H1 (cell line): ENCODE measurements at regions not wholly inside any gene's neighbourhood (a gene's known extent, or its start where the extent isn't known, plus 50 kb on each side); places are given as distances from the start of the nearest gene placed in this dataset.

ENCODE experiments used
- CTCF ChIA-PET: fragments of 300-600 bp; sonication (Branson Sonifier 250); formaldehyde crosslinking; loops from one replicate; lab custom pipeline; 2021; ENCODE audit not compliant: partially characterized antibody; lab: Charles Lee
- POLR2A ChIA-PET: fragments of 300-600 bp; sonication (Branson Sonifier 250); formaldehyde crosslinking; loops from one replicate; lab custom pipeline; 2021; ENCODE audit warnings: inconsistent platforms; ENCODE audit not compliant: partially characterized antibody; lab: Charles Lee
- DNase-seq, 2 experiments: peaks; one replicate each; pipeline versions ENCODE4 v3.0.0 to v3.0.0-alpha.2; 2010 to 2022; ENCODE audit warnings: low spot score in 2 of 2, low read depth in 1 of 2, mixed read lengths in 1 of 2
- FAIRE-seq: peaks from 2 replicates; lab custom pipeline; 2011; peaks lifted over from hg19 to GRCh38; lab: Jason Lieb, UNC
- H2AFZ ChIP-seq: 2 replicates; pipeline ENCODE4 v1.8.1; 2012; ENCODE audit warnings: low read length, inconsistent platforms
- H2AK5ac ChIP-seq: 2 replicates; pipeline ENCODE4 v1.6.1; 2013; ENCODE audit warnings: low read depth, low read length
- H2BK120ac ChIP-seq: replicated peaks from 2 replicates; pipeline ENCODE3; 2013; ENCODE audit warnings: low read depth, low read length, inconsistent platforms
- H2BK12ac ChIP-seq: 2 replicates; pipeline ENCODE4 v1.6.1; 2013; ENCODE audit warnings: low read depth, low read length
- H2BK15ac ChIP-seq: 2 replicates; pipeline ENCODE4 v1.6.1; 2013; ENCODE audit warnings: low read length
- H2BK20ac ChIP-seq: 2 replicates; pipeline ENCODE4 v1.6.1; 2013; ENCODE audit warnings: low read length
- H2BK5ac ChIP-seq: 2 replicates; pipeline ENCODE4 v1.6.1; 2013; ENCODE audit warnings: low read depth, low read length
- H3K14ac ChIP-seq: 2 replicates; pipeline ENCODE4 v1.6.1; 2013; ENCODE audit warnings: inconsistent platforms; ENCODE audit not compliant: insufficient read length
- H3K18ac ChIP-seq: 2 replicates; pipeline ENCODE4 v1.6.1; 2013; ENCODE audit warnings: low read length; ENCODE audit errors: extremely low read depth
- H3K23ac ChIP-seq: 2 replicates; pipeline ENCODE4 v1.6.1; 2013; ENCODE audit warnings: inconsistent platforms; ENCODE audit not compliant: insufficient read length
- H3K23me2 ChIP-seq: 2 replicates; pipeline ENCODE4 v1.6.1; 2013; ENCODE audit warnings: low read depth, low read length
- H3K27ac ChIP-seq: 2 replicates; pipeline ENCODE4 v1.6.1; 2011; ENCODE audit warnings: low read depth, low read length, inconsistent platforms
- H3K27me3 ChIP-seq, 4 experiments: replicated peaks in 1 of 4; 1 replicate in 1 of 4; 2 replicates in 3 of 4; pipeline versions ENCODE4 v1.6.1 to v1.8.1; 2011 to 2013; ENCODE audit warnings: low read length in 3 of 4, mild to moderate bottlenecking in 3 of 4, inconsistent platforms in 2 of 4, mixed read lengths in 2 of 4, moderate library complexity in 1 of 4; ENCODE audit not compliant: control insufficient read depth in 3 of 4, insufficient read depth in 3 of 4; ENCODE audit errors: extremely low read depth in 1 of 4
- H3K36me3 ChIP-seq, 4 experiments: 2 replicates each; pipeline versions ENCODE4 v1.6.1 to v1.8.1; 2011 to 2013; ENCODE audit warnings: mild to moderate bottlenecking in 4 of 4, low read length in 3 of 4, moderate library complexity in 2 of 4, control low read depth in 1 of 4, inconsistent platforms in 1 of 4; ENCODE audit not compliant: insufficient read depth in 4 of 4, control insufficient read depth in 2 of 4
- H3K4ac ChIP-seq: replicated peaks from 2 replicates; pipeline ENCODE3; 2013; ENCODE audit warnings: low read length, low read depth, mixed read lengths, inconsistent platforms; ENCODE audit not compliant: insufficient read length
- H3K4me1 ChIP-seq, 4 experiments: replicated peaks in 1 of 4; 1 replicate in 1 of 4; 2 replicates in 3 of 4; pipeline versions ENCODE4 v1.6.1 to v1.8.1; 2011 to 2013; ENCODE audit warnings: low read length in 3 of 4, inconsistent platforms in 2 of 4, mixed read lengths in 1 of 4; ENCODE audit not compliant: insufficient read depth in 4 of 4, control insufficient read depth in 3 of 4
- H3K4me2 ChIP-seq, 2 experiments: 2 replicates each; pipeline versions ENCODE4 v1.6.1 to v1.8.1; 2011 to 2013; ENCODE audit warnings: low read depth in 2 of 2, low read length in 2 of 2, control low read depth in 1 of 2, inconsistent platforms in 1 of 2, mild to moderate bottlenecking in 1 of 2; ENCODE audit not compliant: insufficient read depth in 1 of 2
- H3K4me3 ChIP-seq, 4 experiments: fragments of 200-600, 300-600 bp in 1 of 4; sonication (generic), shearing (Covaris generic), sonication (Bioruptor Twin) in 1 of 4; 2 replicates each; pipeline versions ENCODE4 v1.5.1 to v1.8.1; 2011 to 2016; ENCODE audit warnings: low read length in 4 of 4, low read depth in 3 of 4, control low read depth in 2 of 4, inconsistent platforms in 2 of 4, mild to moderate bottlenecking in 2 of 4, mixed read lengths in 1 of 4, moderate library complexity in 1 of 4; ENCODE audit not compliant: insufficient read depth in 2 of 4; ENCODE audit errors: extremely low read depth in 1 of 4
- H3K56ac ChIP-seq: replicated peaks from 2 replicates; pipeline ENCODE3; 2013; ENCODE audit warnings: low read depth, mild to moderate bottlenecking, mixed read lengths, low read length, inconsistent platforms; ENCODE audit not compliant: insufficient read length
- H3K79me1 ChIP-seq: 2 replicates; pipeline ENCODE4 v1.6.1; 2013; ENCODE audit warnings: low read depth, low read length, control low read depth
- H3K79me2 ChIP-seq, 2 experiments: 2 replicates each; pipeline versions ENCODE4 v1.6.1 to v1.8.1; 2012 to 2013; ENCODE audit warnings: low read length in 2 of 2, mild to moderate bottlenecking in 2 of 2, inconsistent platforms in 1 of 2; ENCODE audit not compliant: insufficient read depth in 2 of 2, control insufficient read depth in 1 of 2
- H3K9ac ChIP-seq, 4 experiments: replicated peaks in 1 of 4; 1 replicate in 1 of 4; 2 replicates in 3 of 4; pipeline versions ENCODE4 v1.6.1 to v1.8.1; 2011 to 2013; ENCODE audit warnings: low read depth in 3 of 4, low read length in 3 of 4, control low read depth in 2 of 4, mild to moderate bottlenecking in 2 of 4, moderate library complexity in 2 of 4, inconsistent platforms in 1 of 4; ENCODE audit errors: extremely low read depth in 1 of 4
- H3K9me3 ChIP-seq, 2 experiments: 2 replicates each; pipeline versions ENCODE4 v1.6.1 to v1.8.1; 2012 to 2013; ENCODE audit warnings: mild to moderate bottlenecking in 2 of 2, moderate library complexity in 2 of 2, control low read depth in 1 of 2, inconsistent platforms in 1 of 2, low read depth in 1 of 2, low read length in 1 of 2, mixed read lengths in 1 of 2; ENCODE audit not compliant: insufficient read depth in 2 of 2
- H4K20me1 ChIP-seq, 2 experiments: replicated peaks in 1 of 2; 2 replicates each; pipeline versions ENCODE3 to v1.8.1; 2011 to 2013; ENCODE audit warnings: inconsistent platforms in 2 of 2, low read length in 2 of 2, mild to moderate bottlenecking in 1 of 2; ENCODE audit not compliant: insufficient read depth in 2 of 2, control insufficient read depth in 1 of 2
- H4K5ac ChIP-seq: 2 replicates; pipeline ENCODE4 v1.6.1; 2013; ENCODE audit warnings: low read length, low read depth, mixed read lengths, inconsistent platforms; ENCODE audit not compliant: insufficient read length
- H4K8ac ChIP-seq: 2 replicates; pipeline ENCODE4 v1.8.0; 2013; ENCODE audit warnings: mild to moderate bottlenecking, moderate library complexity, low read length, inconsistent platforms; ENCODE audit not compliant: insufficient read depth; ENCODE audit errors: extremely low read depth
- H4K91ac ChIP-seq: replicated peaks from 2 replicates; pipeline ENCODE3; 2013; ENCODE audit warnings: low read length, mixed read lengths, inconsistent platforms; ENCODE audit not compliant: insufficient read length
- CBX8 ChIP-seq: fragments of 300-800, 300-1000 bp; sonication (generic); IDR thresholded peaks from 2 replicates; pipeline ENCODE4 v1.7.1; 2016; ENCODE audit warnings: low read depth, low read length, borderline replicate concordance
- CHD1 ChIP-seq: IDR thresholded peaks from 2 replicates; pipeline ENCODE4 v1.6.1; 2012; ENCODE audit warnings: low read depth, low read length, improper control_type of control experiment
- EP300 ChIP-seq, 2 experiments: IDR thresholded peaks; 1 replicate in 1 of 2; 2 replicates in 1 of 2; pipeline ENCODE4 v1.6.1; 2011 to 2012; ENCODE audit warnings: low read depth in 2 of 2, low read length in 2 of 2, mild to moderate bottlenecking in 2 of 2, borderline replicate concordance in 1 of 2, inconsistent platforms in 1 of 2, moderate library complexity in 1 of 2
- EZH2 ChIP-seq: fragments of 200-600 bp; sonication (generic); IDR thresholded peaks from 2 replicates; pipeline ENCODE4 v1.7.1; 2012; ENCODE audit warnings: low read depth, mild to moderate bottlenecking, moderate library complexity, low read length, inconsistent platforms; ENCODE audit not compliant: severe bottlenecking
- GABPA ChIP-seq: IDR thresholded peaks from 2 replicates; pipeline ENCODE4 v1.6.1; 2011; ENCODE audit warnings: mild to moderate bottlenecking, low read length, moderate library complexity, borderline replicate concordance; ENCODE audit not compliant: insufficient read depth
- KDM4A ChIP-seq: IDR thresholded peaks from one replicate; pipeline ENCODE4 v1.7.1; 2012; ENCODE audit warnings: low read depth, mild to moderate bottlenecking, moderate library complexity, low read length, inconsistent platforms; ENCODE audit not compliant: severe bottlenecking
- RXRA ChIP-seq: IDR thresholded peaks from 2 replicates; pipeline ENCODE4 v1.6.1; 2011; ENCODE audit warnings: low read depth, mild to moderate bottlenecking, low read length, moderate library complexity; ENCODE audit not compliant: insufficient read depth
- SIN3A ChIP-seq, 2 experiments: IDR thresholded peaks in 1 of 2; conservative IDR thresholded peaks in 1 of 2; 2 replicates each; pipeline ENCODE4 v1.6.1; 2011 to 2012; ENCODE audit warnings: low read length in 2 of 2, improper control_type of control experiment in 1 of 2, low read depth in 1 of 2, mild to moderate bottlenecking in 1 of 2
- SP1 ChIP-seq: IDR thresholded peaks from 2 replicates; pipeline ENCODE4 v1.6.1; 2011; ENCODE audit warnings: low read depth, low read length
- SP4 ChIP-seq: IDR thresholded peaks from 2 replicates; pipeline ENCODE4 v1.6.1; 2012; ENCODE audit warnings: low read length, inconsistent platforms
- TCF12 ChIP-seq: IDR thresholded peaks from 2 replicates; pipeline ENCODE4 v1.6.1; 2011; ENCODE audit warnings: low read depth, mild to moderate bottlenecking, low read length
- WGBS, 2 experiments: shearing (Covaris generic) in 1 of 2; methylation state at CpG; one replicate each; pipeline versions ENCODE4 v1.1.6 to v1.1.7; 2013 to 2015; ENCODE audit warnings: low lambda C conversion rate in 2 of 2, mixed read lengths in 2 of 2, inconsistent platforms in 1 of 2, low coverage in 1 of 2, missing lambda C conversion rate in 1 of 2; ENCODE audit not compliant: insufficient replicate concordance in 2 of 2, insufficient coverage in 1 of 2, insufficient read length in 1 of 2; ENCODE audit errors: extremely low coverage in 1 of 2, missing lambda C conversion rate in 1 of 2; 5-methylcytosine and 5-hydroxymethylcytosine counted together
- TF ChIP-seq, protein P1 (sequence below): IDR thresholded peaks from 2 replicates; pipeline ENCODE4 v1.6.1; 2012; ENCODE audit warnings: inconsistent platforms
- TF ChIP-seq, protein P2 (sequence below): IDR thresholded peaks from 2 replicates; pipeline ENCODE4 v1.6.1; 2012; ENCODE audit warnings: low read length, inconsistent platforms

DNA sequence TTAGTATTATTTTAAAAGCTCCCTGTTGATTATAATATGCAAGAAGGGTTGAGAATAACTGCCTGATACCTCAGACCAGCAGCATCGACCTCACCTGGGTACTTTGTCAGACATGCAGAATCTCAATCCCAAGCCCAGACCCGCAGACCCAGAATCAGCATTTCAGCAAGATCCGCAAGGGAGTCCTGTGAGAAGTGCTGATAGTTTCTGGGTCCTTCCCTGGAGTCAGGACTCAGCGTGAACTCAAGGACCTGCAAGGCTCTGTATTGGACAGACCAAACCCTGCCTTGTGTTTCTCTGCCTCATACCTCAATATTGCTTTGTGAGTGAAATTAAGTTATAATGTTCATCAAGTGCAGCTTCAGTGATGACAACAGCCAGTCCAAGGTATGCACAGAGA, 149.5 kb upstream of the NPY start:
- Histone ChIP-seq H2AK5ac (no peak overlapping the region), H3K36me3 (no peaks in the 10 kb centered on the region), H3K27me3 (no peaks in the 10 kb centered on the region), H4K20me1 (no peaks in the 10 kb centered on the region), H3K4ac (no peak overlapping the region), H3K14ac (no peak overlapping the region), H2BK5ac (no peak overlapping the region), H2BK120ac (no peak overlapping the region), H3K23me2 (no peaks in the 10 kb centered on the region), H2BK20ac (no peak overlapping the region), H3K18ac (no peak overlapping the region), H2AFZ (no peak overlapping the region), H3K79me2 (no peaks in the 10 kb centered on the region), H4K91ac (no peak overlapping the region), H3K4me3 (no peak overlapping the region), H3K9me3 (no peaks in the 10 kb centered on the region), H3K4me2 (no peak overlapping the region), H2BK15ac (no peak overlapping the region), H3K23ac (no peak overlapping the region), H4K8ac (no peak overlapping the region), H3K56ac (no peak overlapping the region), H3K9ac (no peak overlapping the region), H3K4me1 (no peaks in the 10 kb centered on the region), H3K27ac (no peak overlapping the region), H2BK12ac (no peak overlapping the region), H4K5ac (no peak overlapping the region), H3K79me1 (no peaks in the 10 kb centered on the region)
- no peak for FAIRE-seq
- CTCF ChIA-PET, result interaction anchor here (1.7 kb wide), 1 partner anchor 272 kb away, joined by 5 read pairs; no protein-coding TSS in a partner anchor
- no peak for DNase-seq
- WGBS, 2 experiments, result 88% methylated on average over 4 of the region's 4 CpGs; no CpG with 5 or more reads in 1 of the 2 experiments
- POLR2A ChIA-PET, result no interaction called here
- TF ChIP-seq CHD1, result no peak
- TF ChIP-seq RXRA, result no peak
- TF ChIP-seq, protein P1, sequence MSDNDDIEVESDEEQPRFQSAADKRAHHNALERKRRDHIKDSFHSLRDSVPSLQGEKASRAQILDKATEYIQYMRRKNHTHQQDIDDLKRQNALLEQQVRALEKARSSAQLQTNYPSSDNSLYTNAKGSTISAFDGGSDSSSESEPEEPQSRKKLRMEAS, result no peak
- no peak for TF ChIP-seq SIN3A (conservative IDR thresholded peaks at IDR 0.05 in 1 of 2, IDR thresholded peaks at IDR 0.05 in 1 of 2; ENCODE audit: low read depth in 1 of 2, low read length in 2 of 2)
- TF ChIP-seq, protein P2, sequence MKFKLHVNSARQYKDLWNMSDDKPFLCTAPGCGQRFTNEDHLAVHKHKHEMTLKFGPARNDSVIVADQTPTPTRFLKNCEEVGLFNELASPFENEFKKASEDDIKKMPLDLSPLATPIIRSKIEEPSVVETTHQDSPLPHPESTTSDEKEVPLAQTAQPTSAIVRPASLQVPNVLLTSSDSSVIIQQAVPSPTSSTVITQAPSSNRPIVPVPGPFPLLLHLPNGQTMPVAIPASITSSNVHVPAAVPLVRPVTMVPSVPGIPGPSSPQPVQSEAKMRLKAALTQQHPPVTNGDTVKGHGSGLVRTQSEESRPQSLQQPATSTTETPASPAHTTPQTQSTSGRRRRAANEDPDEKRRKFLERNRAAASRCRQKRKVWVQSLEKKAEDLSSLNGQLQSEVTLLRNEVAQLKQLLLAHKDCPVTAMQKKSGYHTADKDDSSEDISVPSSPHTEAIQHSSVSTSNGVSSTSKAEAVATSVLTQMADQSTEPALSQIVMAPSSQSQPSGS, result no peak
- TF ChIP-seq SP4, result no peak
- no peak for TF ChIP-seq CBX8
- TF ChIP-seq TCF12, result no peak
- no peak for TF ChIP-seq EZH2
- TF ChIP-seq KDM4A, result no peak
- TF ChIP-seq SP1, result no peak
- no peak for TF ChIP-seq GABPA
- no peak for TF ChIP-seq EP300 (IDR thresholded peaks at IDR 0.05; ENCODE audit: borderline replicate concordance in 1 of 2, low read depth in 2 of 2, low read length in 2 of 2)
